Adrenal gland (tissue), 9 donors: ENCODE measurements at regions not wholly inside any gene's neighbourhood (a gene's known extent, or its start where the extent isn't known, plus 50 kb on each side); places are given as distances from the start of the nearest gene placed in this dataset.

ENCODE experiments used
- DNase-seq, 7 donors: peaks; one replicate each; pipeline ENCODE4 v3.0.0-alpha.2; 2019 to 2020
- H3K27ac ChIP-seq, 5 donors: fragments of 200-600 bp; sonication (generic) in 4 of 5; 1 replicate in 3 of 5; 2 replicates in 2 of 5; pipeline versions ENCODE4 v1.5.1 to v1.8.0; 2016 to 2020; ENCODE audit warnings: mild to moderate bottlenecking in 1 of 5
- H3K27me3 ChIP-seq: fragments of 200-600 bp; 2 replicates; pipeline ENCODE4 v1.8.0; 2021
- H3K36me3 ChIP-seq, 2 donors: fragments of 200-600 bp; replicated peaks in 1 of 2; 1 replicate in 1 of 2; 2 replicates in 1 of 2; pipeline versions ENCODE4 v1.5.1 to v1.8.0; 2018 to 2022
- H3K4me1 ChIP-seq, 2 donors: fragments of 200-600 bp; replicated peaks in 1 of 2; 1 replicate in 1 of 2; 2 replicates in 1 of 2; pipeline versions ENCODE4 v1.5.1 to v1.8.0; 2018 to 2021
- H3K4me3 ChIP-seq, 4 donors: fragments of 200-600 bp; sonication (generic) in 3 of 4; one replicate each; pipeline ENCODE4 v1.5.1; 2016 to 2018
- H3K9me3 ChIP-seq, 3 donors: fragments of 200-600 bp; sonication (generic) in 1 of 3; replicated peaks in 1 of 3; 1 replicate in 2 of 3; 2 replicates in 1 of 3; pipeline versions ENCODE4 v1.5.1 to v1.8.0; 2016 to 2021
- CTCF ChIP-seq, 6 experiments: fragments of 450-650 bp in 4 of 6; fragments of 200-600 bp in 2 of 6; sonication (generic) in 1 of 6; IDR thresholded peaks; 1 replicate in 5 of 6; 2 replicates in 1 of 6; pipeline versions ENCODE4 v1.5.1 to v1.8.0; 2016 to 2021; ENCODE audit warnings: antibody characterized with exemption in 6 of 6, mild to moderate bottlenecking in 2 of 6, moderate library complexity in 1 of 6
- POLR2A ChIP-seq, 2 donors: fragments of 450-650 bp; IDR thresholded peaks; one replicate each; pipeline ENCODE4 v1.6.1; 2017; ENCODE audit warnings: antibody characterized with exemption in 2 of 2, mild to moderate bottlenecking in 2 of 2, moderate library complexity in 1 of 2
- WGBS, 4 donors: extraction: QIAGEN DNeasy Blood & Tissue Kit in 2 of 4; methylation state at CpG; one replicate each; pipeline versions ENCODE4 v1.1.5 to v1.1.7; 2013 to 2017; 5-methylcytosine and 5-hydroxymethylcytosine counted together
- intact Hi-C, 2 donors: fragments of 100-400 bp; cut with DNase I; formaldehyde crosslinking; loops; one replicate each; pipeline versions ENCODE4 v1.14.1 to v1.15.0; 2022 to 2023
- donor health status: healthy with polysubstance abuse.
- donor health status: Bipolar disorder and iron deficiency.
- donor health status: DM: yes; HTN: yes; CAD: no.
- donor health status: DM: no; HTN: no; CAD: no.
- donor health status: DM: no; HTN: no; CAD: no.

- DNase-seq: no peak
- 93 to 97% (median 96%) methylated on average over 2 of the region's 2 CpGs for WGBS, 4 donors
- Histone ChIP-seq H3K27ac (no peak overlapping the region), H3K4me1 (no peaks in the 10 kb centered on the region), H3K27me3 (no peaks in the 10 kb centered on the region), H3K9me3 (no peaks in the 10 kb centered on the region), H3K36me3 (no peaks in the 10 kb centered on the region), H3K4me3 (no peak overlapping the region)
- TF ChIP-seq POLR2A (IDR thresholded peaks at IDR 0.05): no peak
- TF ChIP-seq CTCF (IDR thresholded peaks at IDR 0.05): no peak
- intact Hi-C loops: no loop called here
Measured at GRCh38 chr20:52585333-52585732, 386.8 kb upstream of the TSHZ2 start.

GRCh38 chr20:52578559-52578958, 387.0 kb upstream of the ZFP64 start:
- no peaks in the 10 kb centered on the region for H3K27me3 ChIP-seq
- H3K9me3 ChIP-seq: no peaks in the 10 kb centered on the region
- TF ChIP-seq CTCF (IDR thresholded peaks at IDR 0.05): no peak
- no peak for TF ChIP-seq POLR2A (IDR thresholded peaks at IDR 0.05)
- no peak overlapping the region for H3K27ac ChIP-seq
- WGBS, 4 donors: 76 to 86% (median 82%) methylated on average over 5 of the region's 5 CpGs
- no peak overlapping the region for H3K4me3 ChIP-seq
- DNase-seq: no peak
- intact Hi-C loops: no loop called here
- no peaks in the 10 kb centered on the region for H3K36me3 ChIP-seq
- H3K4me1 ChIP-seq: no peaks in the 10 kb centered on the region

GRCh38 chr20:52577696-52578095, 386.1 kb upstream of the ZFP64 start:
- WGBS, 4 donors: 77 to 84% (median 83%) methylated on average over 3 of the region's 3 CpGs
- TF ChIP-seq POLR2A (IDR thresholded peaks at IDR 0.05) (no peak), CTCF (IDR thresholded peaks at IDR 0.05) (no peak)

GRCh38 chr20:52572687-52573086, 381.1 kb upstream of the ZFP64 start:
- no peaks in the 10 kb centered on the region for H3K4me1 ChIP-seq
- 78 to 92% (median 85%) methylated on average over 1 of the region's 1 CpG for WGBS, 4 donors
- no peak overlapping the region for H3K4me3 ChIP-seq
- H3K9me3 ChIP-seq: no peaks in the 10 kb centered on the region
- H3K27ac ChIP-seq: no peak overlapping the region
- no peak for DNase-seq
- H3K27me3 ChIP-seq: no peaks in the 10 kb centered on the region
- H3K36me3 ChIP-seq: no peaks in the 10 kb centered on the region
- intact Hi-C loops: no loop called here
- TF ChIP-seq POLR2A (IDR thresholded peaks at IDR 0.05) (no peak), CTCF (IDR thresholded peaks at IDR 0.05) (no peak)

More at GRCh38 chr20:52577696-52578095, 386.1 kb upstream of the ZFP64 start:
- H3K27me3 ChIP-seq: no peaks in the 10 kb centered on the region
- H3K9me3 ChIP-seq: no peaks in the 10 kb centered on the region
- no peaks in the 10 kb centered on the region for H3K36me3 ChIP-seq
- H3K4me1 ChIP-seq: no peaks in the 10 kb centered on the region
- intact Hi-C loops: no loop called here
- no peak for DNase-seq
- H3K4me3 ChIP-seq: no peak overlapping the region
- no peak overlapping the region for H3K27ac ChIP-seq
